Caco-2 (cell line): ENCODE measurements at regions not wholly inside any gene's neighbourhood (a gene's known extent, or its start where the extent isn't known, plus 50 kb on each side); places are given as distances from the start of the nearest gene placed in this dataset.

ENCODE experiments used
- BruUV-seq: library from RNA; stranded (reverse); fragments of 400-500 nt; replicated peaks from 2 replicates; lab custom pipeline; 2021; lab: Mats Ljungman, UMichigan
- CTCF ChIA-PET: fragments of 300-600 bp; sonication (Branson Sonifier 250); formaldehyde crosslinking; loops from one replicate; lab custom pipeline; 2022; ENCODE audit warnings: antibody characterized with exemption; lab: Charles Lee
- POLR2A ChIA-PET: fragments of 300-600 bp; sonication (Branson Sonifier 250); formaldehyde crosslinking; loops from one replicate; lab custom pipeline; 2022; ENCODE audit warnings: antibody characterized with exemption; lab: Charles Lee
- DNase-seq, 2 experiments: peaks; one replicate each; pipeline versions ENCODE4 v3.0.0 to v3.0.0-alpha.2; 2020 to 2022
- H3K27me3 ChIP-seq: replicated peaks from 2 replicates; pipeline ENCODE4 v1.6.0; 2011; ENCODE audit warnings: low read length; ENCODE audit not compliant: control insufficient read depth, insufficient read depth
- H3K36me3 ChIP-seq: 2 replicates; pipeline ENCODE4 v1.5.1; 2011; ENCODE audit warnings: low read length; ENCODE audit not compliant: control insufficient read depth, insufficient read depth
- H3K4me1 ChIP-seq: fragments of 250-450 bp; sonication (Bioruptor Pico); 2 replicates; pipeline ENCODE4 v1.5.1; 2020; ENCODE audit warnings: mild to moderate bottlenecking
- H3K4me3 ChIP-seq: 2 replicates; pipeline ENCODE4 v1.5.1; 2011; ENCODE audit warnings: low read depth, mild to moderate bottlenecking, control low read depth, low read length
- H3K9me3 ChIP-seq: fragments of 250-450 bp; sonication (Bioruptor Pico); 2 replicates; pipeline ENCODE4 v1.5.1; 2020; ENCODE audit warnings: mild to moderate bottlenecking, moderate library complexity
- H3K27ac Mint-ChIP-seq: one replicate; pipeline ENCODE4 v1.8.0; 2022; ENCODE audit warnings: mixed read lengths; ENCODE audit not compliant: unreplicated experiment
- H3K27me3 Mint-ChIP-seq: one replicate; pipeline ENCODE4 v1.8.0; 2022; ENCODE audit warnings: mixed read lengths; ENCODE audit not compliant: insufficient read depth, unreplicated experiment
- H3K36me3 Mint-ChIP-seq: one replicate; pipeline ENCODE4 v1.8.0; 2022; ENCODE audit warnings: mild to moderate bottlenecking, mixed read lengths; ENCODE audit not compliant: insufficient read depth, unreplicated experiment
- H3K4me1 Mint-ChIP-seq: one replicate; pipeline ENCODE4 v1.8.0; 2022; ENCODE audit warnings: low read depth, mixed read lengths; ENCODE audit not compliant: unreplicated experiment
- H3K4me3 Mint-ChIP-seq: one replicate; pipeline ENCODE4 v1.8.0; 2022; ENCODE audit warnings: mild to moderate bottlenecking, moderate library complexity, mixed read lengths; ENCODE audit not compliant: unreplicated experiment
- H3K9me3 Mint-ChIP-seq: one replicate; pipeline ENCODE4 v1.8.0; 2022; ENCODE audit warnings: mixed read lengths; ENCODE audit not compliant: unreplicated experiment
- CTCF ChIP-seq, 2 experiments: fragments of 200-600 bp in 1 of 2; IDR thresholded peaks; 1 replicate in 1 of 2; 2 replicates in 1 of 2; pipeline versions ENCODE4 v1.5.1 to v1.8.0; 2011 to 2022; ENCODE audit warnings: antibody characterized with exemption in 1 of 2, control low read depth in 1 of 2, inconsistent platforms in 1 of 2, low read depth in 1 of 2, low read length in 1 of 2, mild to moderate bottlenecking in 1 of 2, moderate library complexity in 1 of 2; ENCODE audit not compliant: insufficient read depth in 1 of 2, severe bottlenecking in 1 of 2, unreplicated experiment in 1 of 2
- intact Hi-C: fragments of 100-400 bp; cut with micrococcal nuclease; formaldehyde crosslinking; loops from one replicate; pipeline ENCODE4 v1.10.0; 2022; ENCODE audit not compliant: unreplicated experiment

- CTCF ChIA-PET: no interaction called here
- Mint-ChIP-seq H3K4me3 (no peak overlapping the region), H3K27ac (no peak overlapping the region), H3K9me3 (no peaks in the 10 kb centered on the region), H3K27me3 (no peaks in the 10 kb centered on the region), H3K36me3 (no peaks in the 10 kb centered on the region), H3K4me1 (no peaks in the 10 kb centered on the region)
- no peaks in the 10 kb centered on the region for H3K9me3 ChIP-seq
- POLR2A ChIA-PET: no interaction called here
- TF ChIP-seq CTCF (IDR thresholded peaks at IDR 0.05; ENCODE audit: insufficient read depth in 1 of 2, low read depth in 1 of 2, low read length in 1 of 2, severe bottlenecking in 1 of 2, unreplicated experiment in 1 of 2): no peak
- no peak overlapping the region for H3K4me3 ChIP-seq
- no peak for DNase-seq
- H3K27me3 ChIP-seq: no peaks in the 10 kb centered on the region
- no TSS peak for BruUV-seq
- H3K4me1 ChIP-seq: no peaks in the 10 kb centered on the region
- H3K36me3 ChIP-seq: no peaks in the 10 kb centered on the region
- intact Hi-C loops: no loop called here
Measured at GRCh38 chr9:11352612-11353011, 739.8 kb upstream of the PTPRD start.

- Histone ChIP-seq H3K4me1 (no peaks in the 10 kb centered on the region), H3K9me3 (no peaks in the 10 kb centered on the region), H3K4me3 (no peak overlapping the region), H3K27me3 (no peaks in the 10 kb centered on the region), H3K36me3 (no peaks in the 10 kb centered on the region)
- Mint-ChIP-seq H3K4me1 (no peaks in the 10 kb centered on the region), H3K27ac (no peak overlapping the region), H3K4me3 (no peak overlapping the region), H3K9me3 (no peaks in the 10 kb centered on the region), H3K27me3 (no peaks in the 10 kb centered on the region), H3K36me3 (no peaks in the 10 kb centered on the region)
- CTCF ChIA-PET: no interaction called here
- POLR2A ChIA-PET: no interaction called here
- no peak for TF ChIP-seq CTCF (IDR thresholded peaks at IDR 0.05; ENCODE audit: insufficient read depth in 1 of 2, low read depth in 1 of 2, low read length in 1 of 2, severe bottlenecking in 1 of 2, unreplicated experiment in 1 of 2)
- intact Hi-C loops: no loop called here
- BruUV-seq: no TSS peak
- no peak for DNase-seq
Measured at GRCh38 chr9:11356067-11356466, 743.3 kb upstream of the PTPRD start.

- Histone ChIP-seq H3K4me1 (no peaks in the 10 kb centered on the region), H3K36me3 (no peaks in the 10 kb centered on the region), H3K4me3 (no peak overlapping the region), H3K9me3 (no peaks in the 10 kb centered on the region), H3K27me3 (no peaks in the 10 kb centered on the region)
- H3K27ac Mint-ChIP-seq: no peak overlapping the region
- no peak overlapping the region for H3K4me3 Mint-ChIP-seq
- POLR2A ChIA-PET: no interaction called here
- intact Hi-C loops: no loop called here
- no peaks in the 10 kb centered on the region for H3K27me3 Mint-ChIP-seq
- no TSS peak for BruUV-seq
- H3K36me3 Mint-ChIP-seq: no peaks in the 10 kb centered on the region
- no peak for DNase-seq
- no peaks in the 10 kb centered on the region for H3K4me1 Mint-ChIP-seq
- H3K9me3 Mint-ChIP-seq: no peaks in the 10 kb centered on the region
- CTCF ChIA-PET: no interaction called here
- no peak for TF ChIP-seq CTCF (IDR thresholded peaks at IDR 0.05; ENCODE audit: insufficient read depth in 1 of 2, low read depth in 1 of 2, low read length in 1 of 2, severe bottlenecking in 1 of 2, unreplicated experiment in 1 of 2)
Measured at GRCh38 chr9:11366585-11367129, 753.9 kb upstream of the PTPRD start.
